Mesendoderm (in vitro differentiated cells): ENCODE measurements at regions not wholly inside any gene's neighbourhood (a gene's known extent, or its start where the extent isn't known, plus 50 kb on each side); places are given as distances from the start of the nearest gene placed in this dataset.
"Not testable (repeated sequence)": the region's sequence is repeated elsewhere in the genome, so short reads cannot be mapped to it uniquely, and the experiment has no call there.

Experiments used
- DNase-seq: peaks from one replicate; pipeline ENCODE4 v3.0.0; 2013
- H2AK5ac ChIP-seq: 2 replicates; pipeline ENCODE4 v1.6.1; 2013; ENCODE audit warnings: low read length, inconsistent platforms
- H2BK120ac ChIP-seq: 2 replicates; pipeline ENCODE4 v1.6.1; 2013; ENCODE audit warnings: low read depth, mild to moderate bottlenecking, low read length, moderate library complexity, mixed read lengths
- H2BK15ac ChIP-seq: replicated peaks from 2 replicates; pipeline ENCODE4 v1.6.1; 2013; ENCODE audit warnings: low read depth, mild to moderate bottlenecking, moderate library complexity
- H2BK5ac ChIP-seq: 2 replicates; pipeline ENCODE4 v1.6.1; 2013; ENCODE audit warnings: low read length, inconsistent platforms
- H3K18ac ChIP-seq: 2 replicates; pipeline ENCODE4 v1.6.1; 2013; ENCODE audit warnings: mild to moderate bottlenecking, low read length, mixed read lengths
- H3K23ac ChIP-seq: one replicate; pipeline ENCODE4 v1.6.1; 2013; ENCODE audit warnings: low read length
- H3K27ac ChIP-seq: 2 replicates; pipeline ENCODE4 v1.5.1; 2013; ENCODE audit warnings: low read depth, mild to moderate bottlenecking, inconsistent platforms, low read length, moderate library complexity
- H3K27me3 ChIP-seq: 2 replicates; pipeline ENCODE4 v1.6.1; 2013; ENCODE audit warnings: low read length, control low read depth, mild to moderate bottlenecking, inconsistent platforms; ENCODE audit not compliant: insufficient read depth, poor library complexity
- H3K36me3 ChIP-seq: 2 replicates; pipeline ENCODE4 v1.6.1; 2013; ENCODE audit warnings: low read length, inconsistent platforms; ENCODE audit not compliant: control insufficient read depth, insufficient read depth
- H3K4ac ChIP-seq: one replicate; pipeline ENCODE4 v1.6.1; 2013; ENCODE audit warnings: low read depth, mild to moderate bottlenecking, low read length, moderate library complexity
- H3K4me1 ChIP-seq: 2 replicates; pipeline ENCODE4 v1.6.1; 2013; ENCODE audit warnings: low read depth, low read length, inconsistent platforms; ENCODE audit not compliant: control insufficient read depth
- H3K4me2 ChIP-seq: 2 replicates; pipeline ENCODE4 v1.6.1; 2013; ENCODE audit warnings: low read length
- H3K4me3 ChIP-seq: 2 replicates; pipeline ENCODE4 v1.5.1; 2013; ENCODE audit warnings: mild to moderate bottlenecking, low read length
- H3K56ac ChIP-seq: one replicate; pipeline ENCODE4 v1.6.1; 2013; ENCODE audit warnings: low read length
- H3K79me1 ChIP-seq: 2 replicates; pipeline ENCODE4 v1.6.1; 2013; ENCODE audit warnings: low read length, inconsistent platforms
- H3K79me2 ChIP-seq: 2 replicates; pipeline ENCODE4 v1.6.1; 2013; ENCODE audit warnings: mild to moderate bottlenecking, low read length; ENCODE audit not compliant: control insufficient read depth, insufficient read depth
- H3K9ac ChIP-seq: 2 replicates; pipeline ENCODE4 v1.6.1; 2013; ENCODE audit warnings: low read length, inconsistent platforms
- H4K5ac ChIP-seq: one replicate; pipeline ENCODE4 v1.6.1; 2013; ENCODE audit warnings: low read length
- H4K8ac ChIP-seq: one replicate; pipeline ENCODE4 v1.6.1; 2013; ENCODE audit warnings: low read depth, mild to moderate bottlenecking, control low read depth, low read length, moderate library complexity
- WGBS: extraction: QIAGEN DNeasy Blood & Tissue Kit; methylation state at CpG from one replicate; pipeline ENCODE4 v1.1.7; 2013; ENCODE audit warnings: low lambda C conversion rate, missing lambda C conversion rate; ENCODE audit not compliant: insufficient coverage; ENCODE audit errors: extremely low coverage; 5-methylcytosine and 5-hydroxymethylcytosine counted together

- no peak overlapping the region for H3K4me2 ChIP-seq
- no peak overlapping the region for H3K9ac ChIP-seq
- no CpG with 5 or more reads among the region's 4 CpGs for WGBS
- H2AK5ac ChIP-seq: no peak overlapping the region
- no peak overlapping the region for H3K4me3 ChIP-seq
- H3K27ac ChIP-seq: no peak overlapping the region
- no peaks in the 10 kb centered on the region for H3K79me2 ChIP-seq
- no peaks in the 10 kb centered on the region for H3K79me1 ChIP-seq
- H4K8ac ChIP-seq: no peak overlapping the region
- no peak overlapping the region for H2BK120ac ChIP-seq
- H2BK15ac ChIP-seq: no peak overlapping the region
- H4K5ac ChIP-seq: no peak overlapping the region
- no peaks in the 10 kb centered on the region for H3K27me3 ChIP-seq
- no peak for DNase-seq
- H3K4ac ChIP-seq: no peak overlapping the region
- no peak overlapping the region for H3K18ac ChIP-seq
- no peak overlapping the region for H2BK5ac ChIP-seq
- no peaks in the 10 kb centered on the region for H3K36me3 ChIP-seq
- no peak overlapping the region for H3K23ac ChIP-seq
- H3K56ac ChIP-seq: no peak overlapping the region
- H3K4me1 ChIP-seq: no peaks in the 10 kb centered on the region
Measured at GRCh38 chr6:63514488-63515173, 57.6 kb upstream of the LOC128125822 start.

- H2BK15ac ChIP-seq, H2BK120ac ChIP-seq, H3K79me2 ChIP-seq, H3K27ac ChIP-seq, DNase-seq, H3K9ac ChIP-seq, H4K8ac ChIP-seq, H3K4ac ChIP-seq, H2AK5ac ChIP-seq, H3K4me2 ChIP-seq, H3K23ac ChIP-seq, H3K4me1 ChIP-seq, H3K56ac ChIP-seq, H3K27me3 ChIP-seq, H4K5ac ChIP-seq, H3K4me3 ChIP-seq, H3K36me3 ChIP-seq, H2BK5ac ChIP-seq, H3K18ac ChIP-seq, H3K79me1 ChIP-seq: not testable (repeated sequence)
- WGBS: no CpG with 5 or more reads among the region's 5 CpGs
Measured at GRCh38 chr6:63515227-63515626, 57.1 kb upstream of the LOC128125822 start.

- Histone ChIP-seq H3K23ac (no peak overlapping the region), H3K36me3 (no peaks in the 10 kb centered on the region), H2BK15ac (no peak overlapping the region), H3K79me1 (no peaks in the 10 kb centered on the region), H3K56ac (no peak overlapping the region), H3K9ac (no peak overlapping the region), H4K5ac (no peak overlapping the region), H3K4me1 (no peaks in the 10 kb centered on the region), H3K4me3 (no peak overlapping the region), H3K4me2 (no peak overlapping the region), H3K4ac (no peak overlapping the region), H4K8ac (no peak overlapping the region), H3K27ac (no peak overlapping the region), H3K79me2 (no peaks in the 10 kb centered on the region), H3K27me3 (no peaks in the 10 kb centered on the region), H2AK5ac (no peak overlapping the region), H3K18ac (no peak overlapping the region), H2BK5ac (no peak overlapping the region), H2BK120ac (no peak overlapping the region)
- no CpG with 5 or more reads among the region's 2 CpGs for WGBS
- no peak for DNase-seq
Measured at GRCh38 chr6:63516186-63516944, 55.9 kb upstream of the LOC128125822 start.

- Histone ChIP-seq H4K5ac (no peak overlapping the region), H3K79me2 (no peaks in the 10 kb centered on the region), H3K4me1 (no peaks in the 10 kb centered on the region), H3K27me3 (no peaks in the 10 kb centered on the region), H3K18ac (no peak overlapping the region), H2AK5ac (no peak overlapping the region), H3K56ac (no peak overlapping the region), H2BK120ac (no peak overlapping the region), H3K9ac (no peak overlapping the region), H3K27ac (no peak overlapping the region), H3K4me3 (no peak overlapping the region), H3K79me1 (no peaks in the 10 kb centered on the region), H3K4ac (no peak overlapping the region), H4K8ac (no peak overlapping the region), H2BK15ac (no peak overlapping the region), H3K36me3 (no peaks in the 10 kb centered on the region), H2BK5ac (no peak overlapping the region), H3K23ac (no peak overlapping the region), H3K4me2 (no peak overlapping the region)
- WGBS: no CpG with 5 or more reads among the region's 1 CpG
- no peak for DNase-seq
Measured at GRCh38 chr6:63517221-63517620, 55.1 kb upstream of the LOC128125822 start.

- Histone ChIP-seq H3K4me3 (no peak overlapping the region), H3K36me3 (no peaks in the 10 kb centered on the region), H3K4ac (no peak overlapping the region), H3K56ac (no peak overlapping the region), H2AK5ac (no peak overlapping the region), H3K27me3 (no peaks in the 10 kb centered on the region), H2BK15ac (no peak overlapping the region), H4K8ac (no peak overlapping the region), H2BK5ac (no peak overlapping the region), H3K9ac (no peak overlapping the region), H2BK120ac (no peak overlapping the region), H3K4me1 (no peaks in the 10 kb centered on the region), H3K79me1 (no peaks in the 10 kb centered on the region), H3K18ac (no peak overlapping the region), H3K79me2 (no peaks in the 10 kb centered on the region), H4K5ac (no peak overlapping the region), H3K4me2 (no peak overlapping the region), H3K23ac (no peak overlapping the region), H3K27ac (no peak overlapping the region)
- no peak for DNase-seq
Measured at GRCh38 chr6:63521475-63522210, 50.6 kb upstream of the LOC128125822 start.
